T-cell (primary cell): ENCODE measurements at regions not wholly inside any gene's neighbourhood (a gene's known extent, or its start where the extent isn't known, plus 50 kb on each side); places are given as distances from the start of the nearest gene placed in this dataset.

Experiments used
- ATAC-seq, 4 experiments: fragments of 200-7000 bp in 3 of 4; fragments of 150-1000 bp in 1 of 4; cut with Tn5 transposase; replicated peaks in 1 of 4; 1 replicate in 3 of 4; 2 replicates in 1 of 4; pipeline ENCODE4 v1.10.0; 2021; ENCODE audit warnings: moderate library complexity in 3 of 4, mild to moderate bottlenecking in 2 of 4, moderate number of reproducible peaks in 1 of 4
- CTCF ChIA-PET, 2 donors: fragments of 300-600 bp; sonication (Branson Sonifier 250); formaldehyde crosslinking; loops; one replicate each; lab custom pipeline; 2022; ENCODE audit warnings: antibody characterized with exemption in 2 of 2; lab: Charles Lee
- POLR2A ChIA-PET, 2 donors: fragments of 300-600 bp; sonication (Branson Sonifier 250); formaldehyde crosslinking; loops; one replicate each; lab custom pipeline; 2022; ENCODE audit warnings: antibody characterized with exemption in 2 of 2; lab: Charles Lee
- DNase-seq, 35 experiments: peaks; one replicate each; pipeline versions ENCODE4 v3.0.0 to v3.0.0-alpha.2; 2013 to 2023
- H3K27ac ChIP-seq: one replicate; pipeline ENCODE4 v1.5.1; 2013; ENCODE audit warnings: low read length
- H3K27me3 ChIP-seq, 2 experiments: replicated peaks in 1 of 2; 1 replicate in 1 of 2; 2 replicates in 1 of 2; pipeline versions ENCODE4 v1.6.1 to v1.7.0; 2013; ENCODE audit warnings: low read length in 1 of 2, mixed read lengths in 1 of 2; ENCODE audit not compliant: control insufficient read depth in 2 of 2, insufficient read depth in 2 of 2; ENCODE audit errors: extremely low read depth in 1 of 2
- H3K36me3 ChIP-seq, 2 donors: 1 replicate in 1 of 2; 2 replicates in 1 of 2; pipeline versions ENCODE4 v1.6.1 to v1.7.0; 2013; ENCODE audit warnings: low read length in 1 of 2; ENCODE audit not compliant: control insufficient read depth in 2 of 2, insufficient read depth in 1 of 2; ENCODE audit errors: extremely low read depth in 1 of 2
- H3K4me1 ChIP-seq, 2 experiments: 1 replicate in 1 of 2; 2 replicates in 1 of 2; pipeline versions ENCODE4 v1.6.1 to v1.7.0; 2013; ENCODE audit warnings: low read length in 2 of 2, mixed read lengths in 1 of 2; ENCODE audit not compliant: insufficient read depth in 2 of 2, control insufficient read depth in 1 of 2; ENCODE audit errors: extremely low read depth in 1 of 2
- H3K4me3 ChIP-seq, 2 donors: 1 replicate in 1 of 2; 2 replicates in 1 of 2; pipeline versions ENCODE4 v1.5.1 to v1.7.0; 2013; ENCODE audit warnings: mild to moderate bottlenecking in 2 of 2, low read length in 1 of 2, moderate library complexity in 1 of 2; ENCODE audit not compliant: control insufficient read depth in 1 of 2; ENCODE audit errors: extremely low read depth in 1 of 2
- H3K9me3 ChIP-seq: 2 replicates; pipeline ENCODE4 v1.7.0; 2013
- H3K27ac Mint-ChIP-seq, 2 donors: one replicate each; pipeline ENCODE4 v1.8.0; 2020 to 2021; ENCODE audit warnings: mild to moderate bottlenecking in 2 of 2, mixed read lengths in 2 of 2
- H3K27me3 Mint-ChIP-seq, 2 donors: one replicate each; pipeline ENCODE4 v1.8.0; 2021 to 2022; ENCODE audit warnings: mixed read lengths in 2 of 2
- H3K36me3 Mint-ChIP-seq: one replicate; pipeline ENCODE4 v1.8.0; 2021; ENCODE audit warnings: mixed read lengths
- H3K4me1 Mint-ChIP-seq, 3 donors: one replicate each; pipeline ENCODE4 v1.8.0; 2020 to 2022; ENCODE audit warnings: mixed read lengths in 3 of 3, mild to moderate bottlenecking in 1 of 3
- H3K4me3 Mint-ChIP-seq, 3 donors: one replicate each; pipeline ENCODE4 v1.8.0; 2020 to 2022; ENCODE audit warnings: mild to moderate bottlenecking in 3 of 3, mixed read lengths in 3 of 3, moderate library complexity in 3 of 3
- H3K9me3 Mint-ChIP-seq, 3 donors: one replicate each; pipeline ENCODE4 v1.8.0; 2020 to 2022; ENCODE audit warnings: mixed read lengths in 3 of 3
- WGBS: methylation state at CpG from one replicate; pipeline ENCODE4 v1.1.5; 2013; ENCODE audit warnings: missing lambda C conversion rate; ENCODE audit not compliant: insufficient coverage; 5-methylcytosine and 5-hydroxymethylcytosine counted together

GRCh38 chr15:46768287-46768686 lies 949.0 kb upstream of the SEMA6D start:
- Mint-ChIP-seq H3K4me3 (no peak overlapping the region), H3K27me3 (no peaks in the 10 kb centered on the region), H3K9me3 (peaks cover 14 to 36% (median 33%) of the 10 kb centered on the region in 3 donors), H3K36me3 (no peaks in the 10 kb centered on the region), H3K4me1 (no peaks in the 10 kb centered on the region), H3K27ac (no peak overlapping the region)
- H3K4me1 ChIP-seq, result no peaks in the 10 kb centered on the region
- ChIA-PET POLR2A (no interaction called here), CTCF (no interaction called here)
- no peak overlapping the region for H3K27ac ChIP-seq
- H3K36me3 ChIP-seq, result no peaks in the 10 kb centered on the region
- DNase-seq (no peak), ATAC-seq (no peak)
- WGBS, result 85% methylated on average over 7 of the region's 8 CpGs
- H3K4me3 ChIP-seq, result peak overlapping the region in 1 of 2 donors; percentile 8
- no peaks in the 10 kb centered on the region for H3K9me3 ChIP-seq
- no peaks in the 10 kb centered on the region for H3K27me3 ChIP-seq

- no peak for ATAC-seq
- no peaks in the 10 kb centered on the region for H3K4me1 ChIP-seq
- H3K36me3 ChIP-seq, result no peaks in the 10 kb centered on the region
- H3K4me3 Mint-ChIP-seq, result no peak overlapping the region
- CTCF ChIA-PET, result no interaction called here
- H3K27me3 Mint-ChIP-seq, result no peaks in the 10 kb centered on the region
- 100% methylated on average over 3 of the region's 9 CpGs for WGBS
- no peak overlapping the region for H3K4me3 ChIP-seq
- no peak overlapping the region for H3K27ac ChIP-seq
- no peaks in the 10 kb centered on the region for H3K4me1 Mint-ChIP-seq
- POLR2A ChIA-PET, result no interaction called here
- no peak for DNase-seq
- H3K9me3 Mint-ChIP-seq, result peaks cover 15 to 36% (median 21%) of the 10 kb centered on the region in 3 donors
- no peaks in the 10 kb centered on the region for H3K9me3 ChIP-seq
- H3K27ac Mint-ChIP-seq, result no peak overlapping the region
- no peaks in the 10 kb centered on the region for H3K36me3 Mint-ChIP-seq
- no peaks in the 10 kb centered on the region for H3K27me3 ChIP-seq
Observed at GRCh38 chr15:46773016-46773415, 944.3 kb upstream of the SEMA6D start.

- POLR2A ChIA-PET, result no interaction called here
- Histone ChIP-seq H3K36me3 (no peaks in the 10 kb centered on the region), H3K4me1 (no peaks in the 10 kb centered on the region), H3K9me3 (no peaks in the 10 kb centered on the region), H3K27ac (no peak overlapping the region), H3K4me3 (no peak overlapping the region), H3K27me3 (no peaks in the 10 kb centered on the region)
- H3K4me3 Mint-ChIP-seq, result no peak overlapping the region
- ATAC-seq (no peak), DNase-seq (no peak)
- H3K27me3 Mint-ChIP-seq, result no peaks in the 10 kb centered on the region
- no peak overlapping the region for H3K27ac Mint-ChIP-seq
- CTCF ChIA-PET, result no interaction called here
- 88% methylated on average over 4 of the region's 5 CpGs for WGBS
- no peaks in the 10 kb centered on the region for H3K4me1 Mint-ChIP-seq
- H3K36me3 Mint-ChIP-seq, result no peaks in the 10 kb centered on the region
- H3K9me3 Mint-ChIP-seq, result peaks cover 9 to 22% (median 18%) of the 10 kb centered on the region in 3 donors
Observed at GRCh38 chr15:46778876-46779275, 938.4 kb upstream of the SEMA6D start.

- CTCF ChIA-PET, result no interaction called here
Observed at GRCh38 chr15:46786590-46787285, 930.6 kb upstream of the SEMA6D start.

GRCh38 chr15:46795685-46796084 lies 921.6 kb upstream of the SEMA6D start:
- Mint-ChIP-seq H3K4me3 (no peak overlapping the region), H3K27me3 (no peaks in the 10 kb centered on the region), H3K36me3 (no peaks in the 10 kb centered on the region), H3K9me3 (peaks cover 7 to 17% (median 17%) of the 10 kb centered on the region in 3 donors), H3K27ac (no peak overlapping the region), H3K4me1 (no peaks in the 10 kb centered on the region)
- ChIA-PET POLR2A (no interaction called here), CTCF (no interaction called here)
- Histone ChIP-seq H3K27me3 (no peaks in the 10 kb centered on the region), H3K4me1 (no peaks in the 10 kb centered on the region), H3K36me3 (no peaks in the 10 kb centered on the region), H3K27ac (no peak overlapping the region), H3K9me3 (peaks cover 5% of the 10 kb centered on the region), H3K4me3 (no peak overlapping the region)
- no peak for ATAC-seq
- WGBS, result no CpG with 5 or more reads among the region's 3 CpGs
- no peak for DNase-seq

More at GRCh38 chr15:46786590-46787285, 930.6 kb upstream of the SEMA6D start:
- Histone ChIP-seq H3K4me3 (no peak overlapping the region), H3K27ac (no peak overlapping the region), H3K36me3 (no peaks in the 10 kb centered on the region), H3K27me3 (no peaks in the 10 kb centered on the region), H3K4me1 (no peaks in the 10 kb centered on the region), H3K9me3 (peaks cover 6% of the 10 kb centered on the region)
- Mint-ChIP-seq H3K9me3 (peaks cover 2 to 13% (median 6%) of the 10 kb centered on the region in 3 donors), H3K4me3 (no peak overlapping the region), H3K36me3 (no peaks in the 10 kb centered on the region), H3K4me1 (no peaks in the 10 kb centered on the region), H3K27ac (no peak overlapping the region), H3K27me3 (no peaks in the 10 kb centered on the region)
- DNase-seq (no peak), ATAC-seq (no peak)
- POLR2A ChIA-PET, result no interaction called here
- WGBS, result 67% methylated on average over 1 of the region's 5 CpGs

- no peak overlapping the region for H3K27ac Mint-ChIP-seq
- no peaks in the 10 kb centered on the region for H3K36me3 ChIP-seq
- H3K36me3 Mint-ChIP-seq, result no peaks in the 10 kb centered on the region
- WGBS, result no CpG with 5 or more reads among the region's 1 CpG
- DNase-seq (no peak), ATAC-seq (no peak)
- H3K4me3 ChIP-seq, result no peak overlapping the region
- H3K27ac ChIP-seq, result no peak overlapping the region
- no peaks in the 10 kb centered on the region for H3K4me1 ChIP-seq
- CTCF ChIA-PET, result no interaction called here
- no peaks in the 10 kb centered on the region for H3K27me3 ChIP-seq
- H3K27me3 Mint-ChIP-seq, result no peaks in the 10 kb centered on the region
- H3K4me3 Mint-ChIP-seq, result no peak overlapping the region
- peaks cover 0 to 25% (median 7%) of the 10 kb centered on the region in 3 donors for H3K9me3 Mint-ChIP-seq
- H3K9me3 ChIP-seq, result no peaks in the 10 kb centered on the region
- H3K4me1 Mint-ChIP-seq, result no peaks in the 10 kb centered on the region
- POLR2A ChIA-PET, result no interaction called here
Observed at GRCh38 chr15:46808834-46809233, 908.5 kb upstream of the SEMA6D start.
